GM12864 (cell line): ENCODE measurements at regions not wholly inside any gene's neighbourhood (a gene's known extent, or its start where the extent isn't known, plus 50 kb on each side); places are given as distances from the start of the nearest gene placed in this dataset.
"Not testable (repeated sequence)": the region's sequence is repeated elsewhere in the genome, so short reads cannot be mapped to it uniquely, and the experiment has no call there.

ENCODE experiments used
- DNase-seq: peaks from one replicate; pipeline ENCODE4 v3.0.0-alpha.2; 2011; ENCODE audit warnings: low read depth
- H3K4me3 ChIP-seq: 2 replicates; pipeline ENCODE4 v1.5.1; 2011; ENCODE audit warnings: mild to moderate bottlenecking, low read depth, low read length, control low read depth
- TF ChIP-seq, protein P1 (sequence below): IDR thresholded peaks from 2 replicates; pipeline ENCODE4 v1.5.1; 2011; ENCODE audit warnings: low read depth, mild to moderate bottlenecking, moderate library complexity, low read length, control low read depth, inconsistent platforms; ENCODE audit errors: missing control alignments

DNA sequence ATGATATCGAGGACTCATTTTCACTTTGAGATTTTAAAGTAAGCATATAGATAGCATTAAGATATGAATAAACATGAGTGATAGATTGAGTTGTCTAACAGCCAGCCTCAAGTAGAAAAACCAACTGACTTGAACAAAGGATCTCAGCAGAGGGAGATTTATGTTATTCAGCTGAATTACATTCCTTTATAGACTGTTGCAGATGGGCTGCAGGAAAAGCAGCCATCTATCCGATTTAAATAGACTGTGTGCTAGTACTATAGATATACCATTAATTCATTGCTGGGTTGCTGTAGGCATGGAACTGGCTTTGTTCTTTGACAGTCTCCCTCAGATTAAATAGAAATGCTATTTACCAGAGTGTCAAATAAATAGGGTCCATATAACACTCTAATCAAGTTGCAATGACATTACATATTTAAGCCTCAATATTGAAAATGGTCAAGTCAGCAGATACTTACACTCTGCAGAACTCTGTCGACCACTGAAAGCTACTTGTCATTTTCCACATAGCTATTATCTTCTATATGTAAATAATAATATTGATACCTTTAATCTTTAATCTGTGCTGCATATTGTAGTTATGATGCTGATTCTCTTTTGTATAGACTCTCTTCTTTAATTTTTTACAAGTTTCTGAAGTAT is 750.8 kb downstream of the CENPC start:
- H3K4me3 ChIP-seq = no peak overlapping the region
- no peak for DNase-seq
- TF ChIP-seq, protein P1, sequence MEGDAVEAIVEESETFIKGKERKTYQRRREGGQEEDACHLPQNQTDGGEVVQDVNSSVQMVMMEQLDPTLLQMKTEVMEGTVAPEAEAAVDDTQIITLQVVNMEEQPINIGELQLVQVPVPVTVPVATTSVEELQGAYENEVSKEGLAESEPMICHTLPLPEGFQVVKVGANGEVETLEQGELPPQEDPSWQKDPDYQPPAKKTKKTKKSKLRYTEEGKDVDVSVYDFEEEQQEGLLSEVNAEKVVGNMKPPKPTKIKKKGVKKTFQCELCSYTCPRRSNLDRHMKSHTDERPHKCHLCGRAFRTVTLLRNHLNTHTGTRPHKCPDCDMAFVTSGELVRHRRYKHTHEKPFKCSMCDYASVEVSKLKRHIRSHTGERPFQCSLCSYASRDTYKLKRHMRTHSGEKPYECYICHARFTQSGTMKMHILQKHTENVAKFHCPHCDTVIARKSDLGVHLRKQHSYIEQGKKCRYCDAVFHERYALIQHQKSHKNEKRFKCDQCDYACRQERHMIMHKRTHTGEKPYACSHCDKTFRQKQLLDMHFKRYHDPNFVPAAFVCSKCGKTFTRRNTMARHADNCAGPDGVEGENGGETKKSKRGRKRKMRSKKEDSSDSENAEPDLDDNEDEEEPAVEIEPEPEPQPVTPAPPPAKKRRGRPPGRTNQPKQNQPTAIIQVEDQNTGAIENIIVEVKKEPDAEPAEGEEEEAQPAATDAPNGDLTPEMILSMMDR = no peak

DNA sequence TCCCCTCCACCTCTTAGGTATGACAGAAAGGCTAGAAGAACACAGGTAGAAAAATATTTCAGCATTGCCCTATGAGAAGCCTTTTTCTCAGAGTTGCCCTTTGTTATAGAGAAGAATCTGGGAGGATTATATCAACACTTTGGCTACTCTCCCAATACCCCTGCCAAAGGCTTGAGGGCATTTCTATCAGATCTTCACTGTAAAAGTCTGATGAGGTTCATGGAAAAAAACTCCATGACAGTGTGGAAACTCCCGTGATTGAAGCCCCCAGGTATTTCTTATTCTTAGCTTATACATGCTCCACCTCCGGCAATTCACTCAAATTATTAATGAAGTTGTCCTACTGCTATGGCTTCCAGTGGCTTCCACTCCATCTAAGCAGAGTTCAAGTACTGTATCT is 753.6 kb downstream of the CENPC start:
- H3K4me3 ChIP-seq = no peak overlapping the region
- TF ChIP-seq, protein P1 = no peak
- DNase-seq = no peak

DNA sequence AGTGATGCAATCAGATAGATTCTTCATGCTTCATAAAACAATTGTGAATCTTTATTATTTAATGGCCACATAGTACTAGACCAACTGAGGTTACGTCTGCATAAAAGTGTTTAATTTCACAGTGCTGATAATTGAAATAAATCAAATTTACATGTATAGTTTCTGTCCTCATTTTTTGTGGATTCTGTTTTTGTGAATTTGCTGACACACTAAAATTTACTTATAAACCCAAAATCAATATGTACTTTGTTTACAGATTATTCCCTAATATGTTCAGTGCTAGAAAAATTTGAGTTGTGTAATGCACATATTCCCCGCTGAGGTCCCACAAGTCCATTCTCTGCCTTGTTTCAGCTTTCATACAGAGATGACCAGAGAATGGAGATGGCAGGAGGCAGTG is 759.8 kb downstream of the CENPC start:
- DNase-seq = no peak

DNA sequence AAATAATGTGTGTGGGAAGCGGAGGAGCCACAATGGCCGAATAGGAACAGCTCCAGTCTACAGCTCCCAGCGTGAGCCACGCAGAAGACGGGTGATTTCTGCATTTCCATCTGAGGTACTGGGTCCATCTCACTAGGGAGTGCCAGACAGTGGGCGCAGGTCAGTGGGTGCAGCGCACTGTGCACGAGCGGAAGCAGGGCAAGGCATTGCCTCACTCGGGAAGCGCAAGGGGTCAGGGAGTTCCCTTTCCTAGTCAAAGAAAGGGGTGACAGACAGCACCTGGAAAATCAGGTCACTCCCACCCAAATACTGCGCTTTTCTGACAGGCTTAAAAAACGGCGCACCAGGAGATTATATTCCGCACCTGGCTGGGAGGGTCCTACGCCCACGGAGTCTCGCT is 762.6 kb downstream of the CENPC start:
- H3K4me3 ChIP-seq, DNase-seq: not testable (repeated sequence)

More for the DNA sequence above, 759.8 kb downstream of the CENPC start:
- no peak overlapping the region for H3K4me3 ChIP-seq
- TF ChIP-seq, protein P1 = no peak

DNA sequence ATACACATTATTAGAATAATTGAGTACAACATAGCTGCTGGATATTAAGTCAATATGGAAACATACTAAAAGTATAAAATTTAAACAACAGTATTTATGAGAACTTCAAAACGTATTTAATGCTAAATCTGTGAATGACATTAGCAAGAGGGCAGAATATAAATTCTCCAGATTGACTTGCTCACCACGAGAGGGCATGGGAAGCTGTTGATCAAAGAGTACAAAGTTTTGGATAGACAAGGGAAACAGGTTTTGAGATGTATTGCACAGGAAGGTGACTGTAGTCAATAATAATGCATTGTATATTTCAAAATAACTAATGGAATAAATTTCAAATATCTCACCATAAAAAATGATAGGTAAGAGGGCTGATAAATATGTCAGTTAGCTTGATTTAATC is 768.2 kb downstream of the CENPC start:
- TF ChIP-seq, protein P1 = no peak
- DNase-seq = no peak
- no peak overlapping the region for H3K4me3 ChIP-seq

DNA sequence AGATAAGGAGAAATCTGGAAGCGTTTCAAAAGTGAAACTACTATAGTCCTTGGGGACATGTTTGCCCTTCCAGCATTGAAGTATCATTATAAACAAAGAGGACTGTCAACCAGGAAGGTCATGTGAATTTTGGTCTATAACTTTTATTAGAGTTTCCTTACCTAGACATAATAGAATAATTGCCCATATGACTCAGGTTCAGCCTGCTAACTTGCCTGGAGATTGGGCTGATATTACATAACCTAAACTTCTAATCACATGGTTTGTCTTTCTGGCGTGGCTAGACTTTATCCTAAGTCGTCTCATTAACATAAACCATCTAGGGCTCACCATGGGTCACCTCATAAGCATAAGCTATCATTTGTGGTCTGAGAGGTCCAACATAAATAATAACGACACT is 775.9 kb downstream of the CENPC start:
- no peak for DNase-seq
- TF ChIP-seq, protein P1 = no peak
- H3K4me3 ChIP-seq = no peak overlapping the region

DNA sequence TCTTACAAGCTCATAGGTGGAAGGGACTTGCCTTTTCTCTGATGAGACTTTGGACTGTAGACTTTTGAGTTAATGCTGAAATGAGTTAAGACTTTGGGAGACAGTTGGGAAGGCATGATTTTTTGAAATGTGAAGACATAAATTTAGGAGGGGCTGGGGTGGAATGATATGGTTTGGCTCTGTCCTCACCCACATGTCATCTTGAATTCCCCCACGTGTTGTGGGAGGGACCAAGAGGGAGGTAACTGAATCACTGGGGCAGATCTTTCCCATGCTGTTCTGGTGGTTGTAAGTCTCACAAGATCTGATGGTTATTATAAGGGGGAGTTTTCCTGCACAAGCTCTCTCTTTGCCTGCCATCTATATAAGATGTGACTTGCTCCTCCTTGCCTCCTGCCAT is 777.9 kb downstream of the CENPC start:
- H3K4me3 ChIP-seq = no peak overlapping the region
- DNase-seq = no peak
- TF ChIP-seq, protein P1 = no peak
